ENCODE measurements at regions not wholly inside any gene's neighbourhood (a gene's known extent, or its start where the extent isn't known, plus 50 kb on each side); places are given as distances from the start of the nearest gene placed in this dataset.
"Not testable (repeated sequence)": the region's sequence is repeated elsewhere in the genome, so short reads cannot be mapped to it uniquely, and the experiment has no call there.

DNA sequence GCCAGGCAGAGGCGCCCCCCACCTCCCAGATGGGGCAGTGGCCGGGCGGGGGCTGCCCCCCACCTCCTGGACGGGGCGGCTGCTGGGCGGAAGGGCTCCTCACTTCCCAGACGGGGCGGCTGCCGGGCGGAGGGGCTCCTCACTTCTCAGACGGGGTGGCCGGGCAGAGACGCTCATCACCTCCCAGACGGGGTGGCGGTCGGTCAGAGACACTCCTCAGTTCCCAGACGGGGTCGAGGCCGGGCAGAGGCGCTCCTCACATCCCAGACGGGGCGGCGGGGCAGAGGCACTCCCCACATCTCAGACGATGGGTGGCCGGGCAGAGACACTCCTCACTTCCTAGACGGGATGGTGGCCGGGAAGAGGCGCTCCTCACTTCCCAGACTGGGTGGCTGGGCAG is 79.9 kb upstream of the OR9Q1 start:
- H3K4me3 ChIP-seq (ENCODE audit: insufficient read depth, low read depth, low read length); DNase-seq; H4K5ac ChIP-seq (ENCODE audit: low read depth, low read length); H2AK9ac ChIP-seq (replicated peaks; ENCODE audit: low read depth, low read length, poor library complexity); H4K8ac ChIP-seq (ENCODE audit: low read depth in 2 of 2, low read length in 2 of 2); H3K18ac ChIP-seq (ENCODE audit: low read depth, low read length); POLR2A ChIA-PET (ENCODE audit: unreplicated experiment); H2BK5ac ChIP-seq (ENCODE audit: low read depth, low read length, poor library complexity, severe bottlenecking); H4K20me1 ChIP-seq (ENCODE audit: insufficient read depth, low read length); H3K79me1 ChIP-seq (ENCODE audit: low read depth in 1 of 2, low read length in 2 of 2); BruUV-seq (replicated peaks); CTCF ChIA-PET; H3K9me3 ChIP-seq (ENCODE audit: control insufficient read depth, insufficient read depth, low read length); H3K27me3 ChIP-seq (ENCODE audit: control insufficient read depth, insufficient read depth, low read length); H3K56ac ChIP-seq (ENCODE audit: extremely low read depth, insufficient read depth, low read length); H4K91ac ChIP-seq (ENCODE audit: insufficient read depth, low read depth, low read length); H3K14ac ChIP-seq (replicated peaks; ENCODE audit: low read depth, low read length); dilution Hi-C loops (cut with HindIII; ENCODE audit: low sequenced_read_pairs, unreplicated experiment); H3K27ac ChIP-seq (ENCODE audit: insufficient read depth, low read length); H3K23ac ChIP-seq (ENCODE audit: low read depth, low read length); H3K9ac ChIP-seq (ENCODE audit: low read depth, low read length); H3K36me3 ChIP-seq (ENCODE audit: control insufficient read depth, insufficient read depth, low read length); H2BK120ac ChIP-seq (ENCODE audit: low read depth, low read length); H3K4me2 ChIP-seq (ENCODE audit: low read depth, low read length); H3K9me1 ChIP-seq (ENCODE audit: insufficient read depth, low read length); H2AK5ac ChIP-seq (ENCODE audit: low read depth, low read length); H2BK20ac ChIP-seq (ENCODE audit: low read depth, low read length); in situ Hi-C loops (cut with MboI; ENCODE audit: low sequenced_read_pairs); H2AFZ ChIP-seq (replicated peaks; ENCODE audit: low read length, poor library complexity); H3K4me1 ChIP-seq (ENCODE audit: control insufficient read depth, insufficient read depth, low read length); ATAC-seq (ENCODE audit: low read depth); H3K4ac ChIP-seq (ENCODE audit: low read depth, low read length); intact Hi-C loops (cut with micrococcal nuclease); H2BK15ac ChIP-seq (ENCODE audit: low read depth, low read length): not testable (repeated sequence)
- 90% methylated on average over 8 of the region's 28 CpGs; no CpG with 5 or more reads in 1 of the 2 experiments for WGBS, 2 experiments (ENCODE audit: extremely low coverage in 2 of 2, insufficient read length in 1 of 2)
